ENCODE measurements at regions not wholly inside any gene's neighbourhood (a gene's known extent, or its start where the extent isn't known, plus 50 kb on each side); places are given as distances from the start of the nearest gene placed in this dataset.

GRCh38 chr12:18811273-18811672 lies 73.4 kb downstream of the CAPZA3 start:
- TF ChIP-seq, protein P1, sequence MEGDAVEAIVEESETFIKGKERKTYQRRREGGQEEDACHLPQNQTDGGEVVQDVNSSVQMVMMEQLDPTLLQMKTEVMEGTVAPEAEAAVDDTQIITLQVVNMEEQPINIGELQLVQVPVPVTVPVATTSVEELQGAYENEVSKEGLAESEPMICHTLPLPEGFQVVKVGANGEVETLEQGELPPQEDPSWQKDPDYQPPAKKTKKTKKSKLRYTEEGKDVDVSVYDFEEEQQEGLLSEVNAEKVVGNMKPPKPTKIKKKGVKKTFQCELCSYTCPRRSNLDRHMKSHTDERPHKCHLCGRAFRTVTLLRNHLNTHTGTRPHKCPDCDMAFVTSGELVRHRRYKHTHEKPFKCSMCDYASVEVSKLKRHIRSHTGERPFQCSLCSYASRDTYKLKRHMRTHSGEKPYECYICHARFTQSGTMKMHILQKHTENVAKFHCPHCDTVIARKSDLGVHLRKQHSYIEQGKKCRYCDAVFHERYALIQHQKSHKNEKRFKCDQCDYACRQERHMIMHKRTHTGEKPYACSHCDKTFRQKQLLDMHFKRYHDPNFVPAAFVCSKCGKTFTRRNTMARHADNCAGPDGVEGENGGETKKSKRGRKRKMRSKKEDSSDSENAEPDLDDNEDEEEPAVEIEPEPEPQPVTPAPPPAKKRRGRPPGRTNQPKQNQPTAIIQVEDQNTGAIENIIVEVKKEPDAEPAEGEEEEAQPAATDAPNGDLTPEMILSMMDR (IDR thresholded peaks at IDR 0.05; ENCODE audit: insufficient read depth, low read depth, low read length): no peak
- TF ChIP-seq EZH2 (IDR thresholded peaks at IDR 0.05; ENCODE audit: insufficient read depth, low read length): no peak

All from astrocyte (in vitro differentiated cells and primary cell).